Thyroid gland (tissue), 4 donors: ENCODE measurements at regions not wholly inside any gene's neighbourhood (a gene's known extent, or its start where the extent isn't known, plus 50 kb on each side); places are given as distances from the start of the nearest gene placed in this dataset.

Experiments used
- POLR2A ChIP-seq, 2 donors: fragments of 450-650 bp; IDR thresholded peaks; one replicate each; pipeline ENCODE4 v1.6.1; 2017; ENCODE audit warnings: antibody characterized with exemption in 2 of 2, mild to moderate bottlenecking in 2 of 2, moderate library complexity in 1 of 2
- TF ChIP-seq, protein P1 (sequence below), 6 experiments: fragments of 200-600 bp in 3 of 6; fragments of 450-650 bp in 3 of 6; sonication (generic) in 3 of 6; IDR thresholded peaks; one replicate each; pipeline ENCODE4 v1.5.1; 2016 to 2019; ENCODE audit warnings: antibody characterized with exemption in 6 of 6, mild to moderate bottlenecking in 2 of 6, inconsistent platforms in 1 of 6, moderate library complexity in 1 of 6

DNA sequence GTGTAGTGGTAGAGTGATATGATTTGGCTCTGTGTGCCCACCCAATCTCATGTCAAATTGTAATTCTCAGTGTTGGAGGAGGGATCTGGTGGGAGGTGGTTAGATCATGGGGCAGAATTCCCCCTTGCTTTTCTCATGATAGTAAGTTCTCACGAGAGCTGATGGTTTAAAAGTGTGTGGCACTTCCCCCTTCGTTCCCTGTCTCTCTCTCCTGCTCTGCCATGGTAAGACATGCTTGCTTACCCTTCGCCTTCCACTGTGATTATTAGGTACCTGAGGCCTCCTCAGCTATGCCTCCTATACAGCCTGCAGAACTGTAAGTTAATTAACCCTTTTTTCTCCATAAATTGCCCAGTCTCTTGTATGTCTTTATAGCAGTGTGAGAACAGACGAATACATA lies 115.7 kb upstream of the FUT8 start:
- TF ChIP-seq, protein P1, sequence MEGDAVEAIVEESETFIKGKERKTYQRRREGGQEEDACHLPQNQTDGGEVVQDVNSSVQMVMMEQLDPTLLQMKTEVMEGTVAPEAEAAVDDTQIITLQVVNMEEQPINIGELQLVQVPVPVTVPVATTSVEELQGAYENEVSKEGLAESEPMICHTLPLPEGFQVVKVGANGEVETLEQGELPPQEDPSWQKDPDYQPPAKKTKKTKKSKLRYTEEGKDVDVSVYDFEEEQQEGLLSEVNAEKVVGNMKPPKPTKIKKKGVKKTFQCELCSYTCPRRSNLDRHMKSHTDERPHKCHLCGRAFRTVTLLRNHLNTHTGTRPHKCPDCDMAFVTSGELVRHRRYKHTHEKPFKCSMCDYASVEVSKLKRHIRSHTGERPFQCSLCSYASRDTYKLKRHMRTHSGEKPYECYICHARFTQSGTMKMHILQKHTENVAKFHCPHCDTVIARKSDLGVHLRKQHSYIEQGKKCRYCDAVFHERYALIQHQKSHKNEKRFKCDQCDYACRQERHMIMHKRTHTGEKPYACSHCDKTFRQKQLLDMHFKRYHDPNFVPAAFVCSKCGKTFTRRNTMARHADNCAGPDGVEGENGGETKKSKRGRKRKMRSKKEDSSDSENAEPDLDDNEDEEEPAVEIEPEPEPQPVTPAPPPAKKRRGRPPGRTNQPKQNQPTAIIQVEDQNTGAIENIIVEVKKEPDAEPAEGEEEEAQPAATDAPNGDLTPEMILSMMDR (IDR thresholded peaks at IDR 0.05) = no peak
- TF ChIP-seq POLR2A (IDR thresholded peaks at IDR 0.05) = no peak
